ENCODE measurements at regions not wholly inside any gene's neighbourhood (a gene's known extent, or its start where the extent isn't known, plus 50 kb on each side); places are given as distances from the start of the nearest gene placed in this dataset.

DNA sequence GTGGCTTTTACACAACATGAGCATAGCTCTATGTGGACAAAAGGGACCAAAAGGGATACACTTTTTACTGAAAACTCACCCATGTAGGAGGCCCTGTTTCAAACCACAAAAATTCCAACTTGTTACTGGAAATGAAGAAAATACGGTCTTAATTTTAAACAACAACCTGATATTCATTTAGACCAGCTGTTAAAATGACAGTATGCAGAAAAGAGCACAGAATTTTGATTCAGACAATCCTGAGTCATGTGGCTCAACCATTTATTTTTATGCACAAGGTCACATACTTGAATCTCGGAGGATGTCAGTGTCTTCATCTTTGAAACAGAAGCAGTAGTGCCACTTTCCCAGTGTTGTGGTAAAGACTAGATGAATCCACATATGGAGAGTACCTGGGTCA, 426.5 kb upstream of the NFE2L3 start:
- TF ChIP-seq, protein P1, sequence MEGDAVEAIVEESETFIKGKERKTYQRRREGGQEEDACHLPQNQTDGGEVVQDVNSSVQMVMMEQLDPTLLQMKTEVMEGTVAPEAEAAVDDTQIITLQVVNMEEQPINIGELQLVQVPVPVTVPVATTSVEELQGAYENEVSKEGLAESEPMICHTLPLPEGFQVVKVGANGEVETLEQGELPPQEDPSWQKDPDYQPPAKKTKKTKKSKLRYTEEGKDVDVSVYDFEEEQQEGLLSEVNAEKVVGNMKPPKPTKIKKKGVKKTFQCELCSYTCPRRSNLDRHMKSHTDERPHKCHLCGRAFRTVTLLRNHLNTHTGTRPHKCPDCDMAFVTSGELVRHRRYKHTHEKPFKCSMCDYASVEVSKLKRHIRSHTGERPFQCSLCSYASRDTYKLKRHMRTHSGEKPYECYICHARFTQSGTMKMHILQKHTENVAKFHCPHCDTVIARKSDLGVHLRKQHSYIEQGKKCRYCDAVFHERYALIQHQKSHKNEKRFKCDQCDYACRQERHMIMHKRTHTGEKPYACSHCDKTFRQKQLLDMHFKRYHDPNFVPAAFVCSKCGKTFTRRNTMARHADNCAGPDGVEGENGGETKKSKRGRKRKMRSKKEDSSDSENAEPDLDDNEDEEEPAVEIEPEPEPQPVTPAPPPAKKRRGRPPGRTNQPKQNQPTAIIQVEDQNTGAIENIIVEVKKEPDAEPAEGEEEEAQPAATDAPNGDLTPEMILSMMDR (conservative IDR thresholded peaks at IDR 0.05): no peak
- no peak for TF ChIP-seq EZH2 (IDR thresholded peaks at IDR 0.05; ENCODE audit: low read depth)
